SK-N-MC (cell line): ENCODE measurements at regions not wholly inside any gene's neighbourhood (a gene's known extent, or its start where the extent isn't known, plus 50 kb on each side); places are given as distances from the start of the nearest gene placed in this dataset.

Source experiments
- DNase-seq: peaks from one replicate; pipeline ENCODE4 v3.0.0-alpha.2; 2011; ENCODE audit warnings: low read depth, low spot score
- H3K27ac ChIP-seq: fragments of 200-600 bp; sonication (generic); 2 replicates; pipeline ENCODE4 v1.5.1; 2016; ENCODE audit warnings: mixed run types
- H3K36me3 ChIP-seq: fragments of 200-600 bp; sonication (generic); 2 replicates; pipeline ENCODE4 v1.6.1; 2017; ENCODE audit warnings: antibody characterized with exemption, low read length, mixed read lengths; ENCODE audit not compliant: insufficient read depth
- H3K4me3 ChIP-seq: fragments of 200-600 bp; sonication (generic); 2 replicates; pipeline ENCODE4 v1.5.1; 2016
- H3K9ac ChIP-seq: fragments of 200-600 bp; sonication (generic); 2 replicates; pipeline ENCODE4 v1.8.0; 2017; ENCODE audit warnings: mixed run types, mixed read lengths; ENCODE audit not compliant: insufficient read length
- H3K9me3 ChIP-seq: fragments of 200-600 bp; sonication (generic); 2 replicates; pipeline ENCODE4 v1.6.1; 2017; ENCODE audit warnings: low read depth, mild to moderate bottlenecking, antibody characterized with exemption, low read length, moderate library complexity, mixed read lengths
- EZH2 ChIP-seq: fragments of 200-600 bp; sonication (generic); IDR thresholded peaks from one replicate; pipeline ENCODE4 v1.6.1; 2017; ENCODE audit warnings: antibody characterized with exemption
- FOXP2 ChIP-seq: optimal IDR thresholded peaks from 2 replicates; pipeline ENCODE3; 2011; ENCODE audit warnings: mild to moderate bottlenecking, moderate library complexity; ENCODE audit not compliant: insufficient read depth; ENCODE audit errors: extremely low read length, control extremely low read depth
- POLR2AphosphoS5 ChIP-seq: IDR thresholded peaks from 2 replicates; pipeline ENCODE4 v1.6.1; 2012; ENCODE audit warnings: mild to moderate bottlenecking, low read depth, low read length, borderline replicate concordance

- H3K9ac ChIP-seq: no peak overlapping the region
- H3K9me3 ChIP-seq: no peaks in the 10 kb centered on the region
- TF ChIP-seq FOXP2: no peak
- TF ChIP-seq POLR2AphosphoS5: no peak
- no peak for TF ChIP-seq EZH2
- H3K4me3 ChIP-seq: no peak overlapping the region
- DNase-seq: no peak
- H3K27ac ChIP-seq: no peak overlapping the region
- no peaks in the 10 kb centered on the region for H3K36me3 ChIP-seq
These were observed 51.4 kb upstream of the KANK4 start for GRCh38 chr1:62370594-62370993.

- no peak overlapping the region for H3K4me3 ChIP-seq
- H3K9ac ChIP-seq: no peak overlapping the region
- no peaks in the 10 kb centered on the region for H3K36me3 ChIP-seq
- no peaks in the 10 kb centered on the region for H3K9me3 ChIP-seq
- TF ChIP-seq FOXP2: no peak
- DNase-seq: no peak
- no peak overlapping the region for H3K27ac ChIP-seq
These were observed 52.1 kb upstream of the KANK4 start for GRCh38 chr1:62371375-62371774.

- H3K4me3 ChIP-seq: no peak overlapping the region
- no peak overlapping the region for H3K27ac ChIP-seq
- no peak overlapping the region for H3K9ac ChIP-seq
- no peak for TF ChIP-seq POLR2AphosphoS5
- DNase-seq: no peak
- no peaks in the 10 kb centered on the region for H3K36me3 ChIP-seq
- no peaks in the 10 kb centered on the region for H3K9me3 ChIP-seq
These were observed 54.0 kb upstream of the KANK4 start for GRCh38 chr1:62373221-62373620.

GRCh38 chr1:62377043-62377562 lies 57.9 kb upstream of the KANK4 start:
- no peaks in the 10 kb centered on the region for H3K9me3 ChIP-seq
- no peak overlapping the region for H3K4me3 ChIP-seq
- H3K36me3 ChIP-seq: no peaks in the 10 kb centered on the region
- no peak overlapping the region for H3K9ac ChIP-seq
- TF ChIP-seq POLR2AphosphoS5: no peak
- TF ChIP-seq EZH2: no peak
- TF ChIP-seq FOXP2: no peak
- no peak overlapping the region for H3K27ac ChIP-seq
- no peak for DNase-seq

- Histone ChIP-seq H3K9me3 (no peaks in the 10 kb centered on the region), H3K27ac (no peak overlapping the region), H3K4me3 (no peak overlapping the region), H3K9ac (no peak overlapping the region), H3K36me3 (no peaks in the 10 kb centered on the region)
- TF ChIP-seq EZH2 (no peak), POLR2AphosphoS5 (no peak), FOXP2 (no peak)
- no peak for DNase-seq
These were observed 56.7 kb upstream of the USP1 start for GRCh38 chr1:62380181-62380580.

- Histone ChIP-seq H3K36me3 (no peaks in the 10 kb centered on the region), H3K27ac (no peak overlapping the region), H3K9ac (no peak overlapping the region), H3K4me3 (no peak overlapping the region), H3K9me3 (no peaks in the 10 kb centered on the region)
- no peak for DNase-seq
- TF ChIP-seq FOXP2 (no peak), EZH2 (no peak), POLR2AphosphoS5 (no peak)
These were observed 54.8 kb upstream of the USP1 start for GRCh38 chr1:62381831-62382657.

GRCh38 chr1:62382658-62382955 lies 54.2 kb upstream of the USP1 start:
- Histone ChIP-seq H3K9ac (no peak overlapping the region), H3K36me3 (no peaks in the 10 kb centered on the region), H3K27ac (no peak overlapping the region), H3K9me3 (no peaks in the 10 kb centered on the region), H3K4me3 (no peak overlapping the region)
- no peak for TF ChIP-seq FOXP2
- no peak for TF ChIP-seq EZH2
- TF ChIP-seq POLR2AphosphoS5: no peak
- no peak for DNase-seq

- no peak overlapping the region for H3K27ac ChIP-seq
- no peaks in the 10 kb centered on the region for H3K9me3 ChIP-seq
- TF ChIP-seq POLR2AphosphoS5: no peak
- TF ChIP-seq FOXP2: no peak
- no peak for TF ChIP-seq EZH2
- no peak overlapping the region for H3K9ac ChIP-seq
- DNase-seq: no peak
- H3K36me3 ChIP-seq: no peaks in the 10 kb centered on the region
- no peak overlapping the region for H3K4me3 ChIP-seq
These were observed 52.4 kb upstream of the USP1 start for GRCh38 chr1:62384276-62385005.
